NB4 (cell line): ENCODE measurements at regions not wholly inside any gene's neighbourhood (a gene's known extent, or its start where the extent isn't known, plus 50 kb on each side); places are given as distances from the start of the nearest gene placed in this dataset.

Experiments
- CTCF ChIP-seq: IDR thresholded peaks from one replicate; pipeline ENCODE4 v1.5.1; 2012; ENCODE audit warnings: low read depth, low read length
- MAX ChIP-seq: IDR thresholded peaks from 2 replicates; pipeline ENCODE4 v1.6.1; 2011; ENCODE audit warnings: low read depth, low read length
- MYC ChIP-seq: IDR thresholded peaks from 2 replicates; pipeline ENCODE4 v1.6.1; 2011; ENCODE audit warnings: low read depth, low read length
- POLR2A ChIP-seq: IDR thresholded peaks from 2 replicates; pipeline ENCODE4 v1.6.1; 2011; ENCODE audit warnings: mild to moderate bottlenecking; ENCODE audit not compliant: insufficient read length; ENCODE audit errors: extremely low read depth

GRCh38 chr12:87812030-87812429, 217.2 kb downstream of the C12orf50 start:
- no peak for TF ChIP-seq MAX
- no peak for TF ChIP-seq CTCF
- TF ChIP-seq POLR2A: no peak
- TF ChIP-seq MYC: no peak
